GM12878 (cell line): ENCODE measurements at regions not wholly inside any gene's neighbourhood (a gene's known extent, or its start where the extent isn't known, plus 50 kb on each side); places are given as distances from the start of the nearest gene placed in this dataset.

Experiments
- BHLHE40 ChIP-seq, 2 experiments: fragments of 450-650 bp in 1 of 2; IDR thresholded peaks; 2 replicates each; pipeline ENCODE4 v1.6.1; 2011 to 2017; ENCODE audit warnings: low read depth in 2 of 2, borderline replicate concordance in 1 of 2, improper control_type of control experiment in 1 of 2, low read length in 1 of 2, mild to moderate bottlenecking in 1 of 2
- KLF5 ChIP-seq: fragments of 450-650 bp; IDR thresholded peaks from 2 replicates; pipeline ENCODE4 v1.6.1; 2014; ENCODE audit warnings: mild to moderate bottlenecking; ENCODE audit not compliant: partially characterized antibody
- MTA2 ChIP-seq: fragments of 450-650 bp; IDR thresholded peaks from 2 replicates; pipeline ENCODE4 v1.6.1; 2016; ENCODE audit warnings: low read depth, mild to moderate bottlenecking, moderate library complexity
- NBN ChIP-seq: fragments of 450-650 bp; IDR thresholded peaks from 2 replicates; pipeline ENCODE4 v1.6.1; 2016
- NR2C1 ChIP-seq: fragments of 450-650 bp; IDR thresholded peaks from 2 replicates; pipeline ENCODE4 v1.6.1; 2017; ENCODE audit warnings: antibody characterized with exemption, mild to moderate bottlenecking, moderate library complexity
- NR2C2 ChIP-seq: IDR thresholded peaks from 2 replicates; pipeline ENCODE4 v1.6.1; 2011; ENCODE audit warnings: borderline replicate concordance, low read depth; ENCODE audit not compliant: control insufficient read depth, insufficient read length
- NR2F1 ChIP-seq: fragments of 450-650 bp; conservative IDR thresholded peaks from 2 replicates; pipeline ENCODE4 v1.6.1; 2017; ENCODE audit warnings: mild to moderate bottlenecking
- TCF3 ChIP-seq: IDR thresholded peaks from 2 replicates; pipeline ENCODE4 v1.6.1; 2012; ENCODE audit warnings: low read depth, mild to moderate bottlenecking, low read length, borderline replicate concordance; ENCODE audit not compliant: insufficient read depth
- ZBED1 ChIP-seq: IDR thresholded peaks from 2 replicates; pipeline ENCODE4 v1.6.1; 2016; ENCODE audit warnings: borderline replicate concordance
- TF ChIP-seq, protein P1 (sequence below): fragments of 450-650 bp; IDR thresholded peaks from 2 replicates; pipeline ENCODE4 v1.6.1; 2017; ENCODE audit warnings: low read depth, mild to moderate bottlenecking, moderate library complexity
- TF ChIP-seq, protein P2 (sequence below): fragments of 450-650 bp; IDR thresholded peaks from 2 replicates; pipeline ENCODE4 v1.6.1; 2018; ENCODE audit warnings: borderline replicate concordance, mild to moderate bottlenecking; ENCODE audit not compliant: partially characterized antibody

GRCh38 chr12:71353607-71354006, 86.0 kb upstream of the LGR5 start (continued):
- TF ChIP-seq BHLHE40 (IDR thresholded peaks at IDR 0.05; ENCODE audit: borderline replicate concordance in 1 of 2, low read depth in 2 of 2, low read length in 1 of 2) = no peak
- no peak for TF ChIP-seq MTA2
- TF ChIP-seq NR2F1 = no peak
- TF ChIP-seq, protein P1, sequence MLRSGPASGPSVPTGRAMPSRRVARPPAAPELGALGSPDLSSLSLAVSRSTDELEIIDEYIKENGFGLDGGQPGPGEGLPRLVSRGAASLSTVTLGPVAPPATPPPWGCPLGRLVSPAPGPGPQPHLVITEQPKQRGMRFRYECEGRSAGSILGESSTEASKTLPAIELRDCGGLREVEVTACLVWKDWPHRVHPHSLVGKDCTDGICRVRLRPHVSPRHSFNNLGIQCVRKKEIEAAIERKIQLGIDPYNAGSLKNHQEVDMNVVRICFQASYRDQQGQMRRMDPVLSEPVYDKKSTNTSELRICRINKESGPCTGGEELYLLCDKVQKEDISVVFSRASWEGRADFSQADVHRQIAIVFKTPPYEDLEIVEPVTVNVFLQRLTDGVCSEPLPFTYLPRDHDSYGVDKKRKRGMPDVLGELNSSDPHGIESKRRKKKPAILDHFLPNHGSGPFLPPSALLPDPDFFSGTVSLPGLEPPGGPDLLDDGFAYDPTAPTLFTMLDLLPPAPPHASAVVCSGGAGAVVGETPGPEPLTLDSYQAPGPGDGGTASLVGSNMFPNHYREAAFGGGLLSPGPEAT = no peak
- TF ChIP-seq, protein P2, sequence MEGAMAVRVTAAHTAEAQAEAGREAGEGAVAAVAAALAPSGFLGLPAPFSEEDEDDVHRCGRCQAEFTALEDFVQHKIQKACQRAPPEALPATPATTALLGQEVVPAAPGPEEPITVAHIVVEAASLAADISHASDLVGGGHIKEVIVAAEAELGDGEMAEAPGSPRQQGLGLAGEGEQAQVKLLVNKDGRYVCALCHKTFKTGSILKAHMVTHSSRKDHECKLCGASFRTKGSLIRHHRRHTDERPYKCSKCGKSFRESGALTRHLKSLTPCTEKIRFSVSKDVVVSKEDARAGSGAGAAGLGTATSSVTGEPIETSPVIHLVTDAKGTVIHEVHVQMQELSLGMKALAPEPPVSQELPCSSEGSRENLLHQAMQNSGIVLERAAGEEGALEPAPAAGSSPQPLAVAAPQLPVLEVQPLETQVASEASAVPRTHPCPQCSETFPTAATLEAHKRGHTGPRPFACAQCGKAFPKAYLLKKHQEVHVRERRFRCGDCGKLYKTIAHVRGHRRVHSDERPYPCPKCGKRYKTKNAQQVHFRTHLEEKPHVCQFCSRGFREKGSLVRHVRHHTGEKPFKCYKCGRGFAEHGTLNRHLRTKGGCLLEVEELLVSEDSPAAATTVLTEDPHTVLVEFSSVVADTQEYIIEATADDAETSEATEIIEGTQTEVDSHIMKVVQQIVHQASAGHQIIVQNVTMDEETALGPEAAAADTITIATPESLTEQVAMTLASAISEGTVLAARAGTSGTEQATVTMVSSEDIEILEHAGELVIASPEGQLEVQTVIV = no peak
- no peak for TF ChIP-seq NBN
- no peak for TF ChIP-seq NR2C2
- no peak for TF ChIP-seq ZBED1
- TF ChIP-seq NR2C1 = no peak
- no peak for TF ChIP-seq TCF3
- no peak for TF ChIP-seq KLF5
